HPDE6-E6E7 (cell line): ENCODE measurements at regions not wholly inside any gene's neighbourhood (a gene's known extent, or its start where the extent isn't known, plus 50 kb on each side); places are given as distances from the start of the nearest gene placed in this dataset.
"Not testable (repeated sequence)": the region's sequence is repeated elsewhere in the genome, so short reads cannot be mapped to it uniquely, and the experiment has no call there.

Experiments
- DNase-seq: peaks from one replicate; pipeline ENCODE4 v3.0.0; 2011; ENCODE audit warnings: missing footprints; ENCODE audit errors: extremely low spot score

DNA sequence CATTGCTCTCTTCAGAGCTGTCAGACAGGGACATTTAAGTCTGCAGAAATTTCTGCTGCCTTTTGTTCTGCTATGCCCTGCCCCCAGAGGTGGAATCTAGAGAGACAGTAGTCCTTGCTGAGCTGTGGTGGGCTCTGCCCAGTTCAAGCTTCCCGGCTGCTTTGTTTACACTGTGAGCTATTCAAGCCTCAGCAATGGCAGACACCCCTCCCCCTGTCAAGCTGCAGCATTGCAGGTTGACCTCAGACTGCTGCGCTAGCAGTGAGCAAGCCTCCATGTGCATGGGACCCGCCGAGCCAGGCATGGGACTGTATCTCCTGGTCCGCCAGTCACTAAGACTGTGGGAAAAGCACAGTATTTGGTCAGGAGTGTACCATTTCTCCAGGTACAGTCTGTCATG is 53.6 kb upstream of the MAPK10 start:
- not testable (repeated sequence) for DNase-seq

- DNase-seq: no peak
These were observed 54.8 kb upstream of the MAPK10 start for GRCh38 chr4:86414686-86415085.

GRCh38 chr4:86416081-86416480 is 56.2 kb upstream of the MAPK10 start:
- no peak for DNase-seq

GRCh38 chr4:86421461-86421860 is 61.6 kb upstream of the MAPK10 start:
- no peak for DNase-seq

DNA sequence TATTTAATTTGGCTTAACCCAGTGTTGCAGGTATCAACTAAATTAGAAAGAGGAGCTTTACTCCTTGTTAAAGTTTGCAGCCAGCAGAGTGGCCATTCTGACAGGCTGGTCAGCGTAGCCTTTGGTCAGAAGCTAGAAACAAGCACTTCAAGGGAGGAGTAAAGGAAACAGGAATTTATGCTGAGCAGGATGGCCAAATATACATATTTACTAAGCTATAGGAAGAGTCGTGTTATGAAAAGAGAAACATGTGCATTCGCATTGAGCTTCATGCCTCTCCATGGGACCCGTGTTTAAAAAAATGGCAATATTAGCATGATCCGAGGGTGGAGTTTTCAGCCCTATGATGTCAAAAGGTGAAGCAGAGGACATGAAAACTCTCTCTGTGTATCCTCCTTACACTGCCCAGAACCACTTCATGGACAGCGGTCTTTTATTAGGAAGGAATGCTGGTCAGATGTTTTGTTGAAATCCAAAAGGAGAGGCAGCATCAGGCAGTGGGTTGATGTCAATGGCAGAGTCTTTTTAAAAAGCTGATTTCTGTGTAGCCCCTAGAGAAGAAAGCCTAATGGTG is 71.8 kb upstream of the MAPK10 start:
- DNase-seq: no peak

GRCh38 chr4:86432559-86433134 is 72.8 kb upstream of the MAPK10 start:
- DNase-seq: no peak

- DNase-seq: no peak
These were observed 79.4 kb upstream of the MAPK10 start for GRCh38 chr4:86439293-86439692.

DNA sequence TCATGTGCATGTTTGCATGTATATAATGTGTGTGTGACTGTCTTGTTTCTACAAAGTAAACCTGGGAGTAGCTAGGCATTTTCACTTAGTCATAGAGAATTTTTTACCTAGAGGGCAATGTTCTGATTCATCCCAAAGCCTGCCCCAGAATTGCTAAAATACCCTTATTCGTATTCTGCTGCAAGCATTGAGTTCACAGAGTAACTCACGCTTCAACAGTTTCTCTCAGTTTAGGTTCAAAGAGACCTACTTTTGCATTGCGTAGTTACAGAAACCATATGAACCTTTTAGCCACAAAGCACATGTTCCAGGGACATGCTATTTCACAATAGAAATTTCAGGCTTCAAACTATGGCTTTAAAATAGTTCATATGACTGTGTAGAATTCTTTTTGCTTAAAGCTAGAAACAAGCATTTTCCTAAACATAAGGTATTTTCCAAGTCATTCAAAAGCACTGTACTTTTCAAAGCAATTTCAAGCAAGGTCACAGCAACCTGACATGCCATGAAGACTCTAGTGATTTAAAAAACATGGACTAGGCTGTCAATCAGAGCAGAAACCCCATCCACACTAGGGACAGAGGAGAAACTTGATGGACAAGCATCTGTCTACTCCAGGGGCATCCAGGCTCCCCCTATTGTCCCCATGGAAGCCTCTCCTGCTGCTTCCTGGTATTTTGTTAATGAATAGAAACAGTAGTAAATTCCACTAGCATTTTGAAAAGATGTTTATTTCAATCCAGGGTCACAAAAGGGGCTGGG is 81.5 kb upstream of the MAPK10 start:
- DNase-seq: peak; percentile 67

DNA sequence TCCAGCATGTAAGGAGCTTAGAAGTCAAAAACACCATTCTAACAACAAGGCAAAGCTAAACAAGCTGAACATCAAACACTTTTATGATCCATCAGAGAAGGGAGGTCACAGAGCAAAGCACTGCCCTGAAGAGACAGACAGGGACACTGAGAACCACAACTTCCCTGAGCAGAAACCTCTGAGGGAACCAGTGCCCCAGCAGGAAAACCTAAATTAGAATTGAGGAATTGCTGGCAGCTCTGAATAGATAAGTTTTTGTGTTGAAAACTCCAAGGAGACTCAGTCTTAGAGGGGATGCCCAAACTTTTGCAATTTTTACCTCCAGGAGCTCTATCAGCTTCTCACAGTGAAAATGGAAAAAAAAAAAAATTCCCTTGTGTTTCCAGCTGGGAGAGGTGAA is 83.0 kb upstream of the MAPK10 start:
- no peak for DNase-seq

DNA sequence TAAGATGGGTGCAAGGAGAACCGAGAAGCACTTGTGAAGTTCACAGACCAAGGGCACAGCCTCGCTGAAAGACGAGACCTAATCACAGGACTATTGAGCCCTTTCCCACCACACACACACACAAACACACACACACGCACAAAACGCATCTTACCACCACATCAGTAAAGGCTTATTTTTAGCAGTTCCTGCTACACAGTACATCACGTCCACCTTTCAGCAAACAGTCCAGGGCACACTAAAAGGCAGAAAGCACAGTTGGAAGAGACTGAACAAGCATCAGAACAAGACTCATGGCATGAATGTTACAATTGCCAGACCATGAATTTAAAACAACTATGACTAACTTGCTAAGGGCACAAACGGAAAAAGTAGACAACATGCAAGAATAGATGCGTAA is 83.6 kb upstream of the MAPK10 start:
- no peak for DNase-seq

DNA sequence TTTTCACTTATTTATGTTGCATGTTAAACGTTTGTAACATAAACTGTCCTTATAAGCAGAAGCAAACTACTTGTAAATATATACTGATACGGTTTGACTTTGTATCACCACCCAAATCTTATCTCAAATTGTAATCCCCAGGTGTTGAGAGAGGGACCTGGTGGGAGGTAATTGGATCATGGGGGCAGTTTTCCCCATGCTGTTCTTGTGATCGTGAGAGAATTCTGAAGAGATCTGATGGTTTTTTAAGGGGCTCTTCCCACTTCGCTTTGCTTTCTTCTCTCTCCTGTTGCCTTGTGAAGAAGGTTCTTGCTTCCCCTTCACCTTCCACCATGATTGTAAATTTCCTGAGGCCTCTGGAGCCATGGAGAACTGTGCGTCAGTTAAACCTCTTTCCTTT is 87.1 kb upstream of the MAPK10 start:
- no peak for DNase-seq

GRCh38 chr4:86448871-86449270 is 89.0 kb upstream of the MAPK10 start:
- no peak for DNase-seq

DNA sequence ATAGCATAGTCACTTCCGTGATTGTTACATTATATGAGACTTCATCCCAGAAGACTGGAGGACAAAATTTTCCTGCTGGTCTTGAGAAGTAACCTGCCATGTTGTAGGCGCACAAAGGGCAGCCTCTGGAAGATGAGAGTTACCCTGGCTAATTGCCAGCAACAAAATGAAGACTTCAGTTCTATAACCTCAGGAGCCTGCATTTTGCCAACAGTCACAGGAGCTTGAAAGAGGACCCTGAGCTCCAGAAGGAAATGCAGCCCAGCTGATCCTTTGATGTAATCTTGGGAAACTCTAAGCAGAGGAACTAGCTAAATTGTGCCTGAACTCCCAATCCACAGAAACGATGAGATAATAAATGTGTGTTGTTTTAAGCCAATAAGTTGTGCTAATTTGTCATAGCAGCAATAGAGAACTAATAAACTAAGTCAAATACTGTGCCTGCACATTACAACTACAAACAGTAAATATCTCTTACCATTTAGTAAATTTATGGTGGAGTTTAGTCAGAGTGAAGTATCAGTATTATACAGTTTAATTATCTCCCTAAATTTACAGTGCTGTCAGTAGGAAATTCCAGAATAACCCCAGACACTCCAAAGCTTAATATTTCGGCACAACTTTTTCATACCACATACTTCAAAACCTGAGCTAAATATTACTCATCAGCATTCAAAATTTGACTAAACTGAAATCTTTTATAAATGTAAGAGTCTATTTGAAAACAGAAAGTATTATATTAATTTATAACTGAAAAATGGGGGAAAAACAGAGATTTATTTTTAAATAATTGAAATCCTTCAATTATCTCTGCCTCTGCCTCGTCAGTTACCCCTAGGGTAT is 90.1 kb upstream of the MAPK10 start:
- no peak for DNase-seq

- DNase-seq: no peak
These were observed 91.0 kb upstream of the MAPK10 start for GRCh38 chr4:86450861-86451260.

GRCh38 chr4:86451560-86452330 is 91.9 kb upstream of the MAPK10 start:
- peak; percentile 46 for DNase-seq

- DNase-seq: no peak
These were observed 92.6 kb upstream of the MAPK10 start for GRCh38 chr4:86452422-86452891.

GRCh38 chr4:86452924-86453531 is 93.2 kb upstream of the MAPK10 start:
- DNase-seq: no peak

GRCh38 chr4:86453611-86454072 is 93.8 kb upstream of the MAPK10 start:
- DNase-seq: not testable (repeated sequence)

GRCh38 chr4:86461849-86462248 is 102.0 kb upstream of the MAPK10 start:
- no peak for DNase-seq

DNA sequence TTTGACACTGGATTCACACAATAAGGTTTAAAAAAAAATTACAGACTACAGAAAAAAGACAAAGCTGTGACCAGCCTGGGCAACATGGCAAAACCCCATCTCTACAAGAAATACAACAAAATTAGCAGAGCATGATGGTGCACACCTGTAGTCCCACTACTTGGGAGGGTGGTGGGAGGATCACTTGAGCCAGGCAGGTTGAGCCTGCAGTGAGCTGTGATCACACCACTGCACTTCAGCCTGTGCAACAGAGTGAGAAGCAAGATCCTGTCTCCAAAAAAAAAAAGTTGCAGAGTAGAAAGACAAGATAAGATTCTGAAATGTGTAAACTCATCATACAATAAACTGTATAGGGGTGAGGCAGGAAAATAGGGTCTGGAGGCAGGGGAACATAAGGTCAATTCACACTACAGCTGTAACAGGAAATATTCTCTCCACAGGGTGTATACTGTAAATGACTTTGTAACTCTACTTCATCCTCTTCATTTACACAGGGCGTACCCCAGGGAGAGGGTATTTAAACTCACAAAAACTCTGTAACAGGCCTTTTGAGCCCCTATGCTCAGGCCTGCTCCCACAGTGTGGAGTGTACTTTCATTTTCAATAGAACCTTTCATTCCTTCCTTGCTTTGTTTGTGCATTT is 112.6 kb upstream of the MAPK10 start:
- DNase-seq: no peak
